Mucosa of rectum (tissue), 2 donors: ENCODE measurements at regions not wholly inside any gene's neighbourhood (a gene's known extent, or its start where the extent isn't known, plus 50 kb on each side); places are given as distances from the start of the nearest gene placed in this dataset.
"Not testable (repeated sequence)": the region's sequence is repeated elsewhere in the genome, so short reads cannot be mapped to it uniquely, and the experiment has no call there.

Experiments
- H3K27ac ChIP-seq, 2 donors: one replicate each; pipeline ENCODE4 v1.7.0; 2013; ENCODE audit warnings: inconsistent platforms in 2 of 2, low read depth in 2 of 2, low read length in 2 of 2
- H3K27me3 ChIP-seq, 2 donors: one replicate each; pipeline ENCODE4 v1.7.0; 2013; ENCODE audit warnings: low read length in 2 of 2; ENCODE audit not compliant: control insufficient read depth in 2 of 2, insufficient read depth in 2 of 2
- H3K36me3 ChIP-seq, 2 donors: one replicate each; pipeline ENCODE4 v1.7.0; 2013; ENCODE audit warnings: low read length in 2 of 2; ENCODE audit not compliant: control insufficient read depth in 2 of 2, insufficient read depth in 2 of 2
- H3K4me1 ChIP-seq, 2 donors: one replicate each; pipeline ENCODE4 v1.7.0; 2013; ENCODE audit warnings: low read length in 2 of 2, mild to moderate bottlenecking in 1 of 2; ENCODE audit not compliant: control insufficient read depth in 2 of 2, insufficient read depth in 2 of 2
- H3K4me3 ChIP-seq, 2 donors: one replicate each; pipeline ENCODE4 v1.7.0; 2013; ENCODE audit warnings: low read length in 2 of 2
- H3K9ac ChIP-seq, 2 donors: one replicate each; pipeline ENCODE4 v1.7.0; 2013; ENCODE audit warnings: low read length in 2 of 2, low read depth in 1 of 2, mild to moderate bottlenecking in 1 of 2
- H3K9me3 ChIP-seq, 2 donors: one replicate each; pipeline ENCODE4 v1.7.0; 2013; ENCODE audit warnings: low read length in 2 of 2; ENCODE audit not compliant: control insufficient read depth in 2 of 2
- donor health status: healthy.
- donor health status: Normal muscosa, but diverticular disease.

GRCh38 chr1:232732344-232732910 is 72.8 kb upstream of the MAP10 start:
- Histone ChIP-seq H3K27me3 (no peaks in the 10 kb centered on the region), H3K36me3 (no peaks in the 10 kb centered on the region), H3K4me1 (no peaks in the 10 kb centered on the region), H3K4me3 (no peak overlapping the region), H3K9me3 (no peaks in the 10 kb centered on the region), H3K9ac (no peak overlapping the region), H3K27ac (no peak overlapping the region)

- no peaks in the 10 kb centered on the region for H3K4me1 ChIP-seq
- H3K9me3 ChIP-seq, result no peaks in the 10 kb centered on the region
- no peak overlapping the region for H3K9ac ChIP-seq
- no peak overlapping the region for H3K27ac ChIP-seq
- H3K36me3 ChIP-seq, result no peaks in the 10 kb centered on the region
- H3K4me3 ChIP-seq, result no peak overlapping the region
- H3K27me3 ChIP-seq, result no peaks in the 10 kb centered on the region
Observed at GRCh38 chr1:232737917-232738316, 67.3 kb upstream of the MAP10 start.

GRCh38 chr1:232743999-232744398 is 61.2 kb upstream of the MAP10 start:
- Histone ChIP-seq H3K36me3 (no peaks in the 10 kb centered on the region), H3K27me3 (no peaks in the 10 kb centered on the region), H3K9me3 (peaks cover 3 to 6% of the 10 kb centered on the region in 2 donors), H3K4me1 (no peaks in the 10 kb centered on the region), H3K4me3 (no peak overlapping the region), H3K9ac (no peak overlapping the region), H3K27ac (no peak overlapping the region)

DNA sequence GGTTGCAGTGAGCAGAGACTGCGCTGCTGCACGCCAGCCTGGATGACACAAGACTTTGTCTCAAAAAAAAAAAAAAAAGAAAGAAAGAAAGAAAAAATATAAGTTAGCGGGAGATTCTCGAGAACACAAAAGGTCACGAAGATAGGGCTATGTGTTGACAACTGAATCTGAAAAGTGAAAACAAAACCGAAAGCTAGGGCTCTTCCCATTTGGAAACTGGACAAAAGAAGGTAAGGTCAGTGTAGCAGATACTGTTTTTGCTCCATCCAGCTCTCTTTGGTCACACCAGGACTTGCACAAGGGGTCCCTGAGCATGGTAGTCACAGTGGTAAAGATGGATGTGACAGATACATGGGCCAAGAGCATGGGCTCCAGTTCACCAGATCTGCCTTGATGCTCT is 60.4 kb upstream of the MAP10 start:
- no peaks in the 10 kb centered on the region for H3K27me3 ChIP-seq
- no peaks in the 10 kb centered on the region for H3K36me3 ChIP-seq
- H3K27ac ChIP-seq, result no peak overlapping the region
- H3K9ac ChIP-seq, result no peak overlapping the region
- H3K4me1 ChIP-seq, result no peaks in the 10 kb centered on the region
- H3K4me3 ChIP-seq, result no peak overlapping the region
- H3K9me3 ChIP-seq, result peaks cover 4 to 8% of the 10 kb centered on the region in 2 donors

- H3K4me3 ChIP-seq, H3K9ac ChIP-seq, H3K27me3 ChIP-seq, H3K36me3 ChIP-seq, H3K27ac ChIP-seq, H3K4me1 ChIP-seq: not testable (repeated sequence)
- H3K9me3 ChIP-seq, result peaks cover 8 to 10% of the 10 kb centered on the region in 2 donors
Observed at GRCh38 chr1:232745698-232746097, 59.5 kb upstream of the MAP10 start.

DNA sequence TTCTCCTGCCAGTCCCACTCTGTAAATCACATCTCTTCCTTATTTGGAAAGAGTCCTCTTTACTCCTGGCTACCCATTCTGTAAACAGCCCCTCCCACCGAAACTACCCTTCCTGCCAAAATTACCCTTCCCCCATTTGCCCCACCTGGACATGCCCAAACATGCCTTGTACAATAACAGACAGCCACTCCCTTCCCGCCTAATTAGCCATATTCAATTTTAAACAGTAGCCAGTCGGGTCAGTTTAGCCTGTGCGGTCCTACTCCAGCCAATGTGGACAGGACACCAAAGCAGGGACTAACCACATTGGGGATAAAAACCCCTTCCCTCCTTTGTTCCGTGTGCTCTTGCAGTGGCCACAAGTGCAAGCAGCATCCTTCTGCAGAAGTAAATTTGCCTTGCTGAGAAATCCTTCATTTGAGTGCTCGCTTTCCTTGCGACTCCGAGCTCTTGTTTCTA is 56.3 kb upstream of the MAP10 start:
- Histone ChIP-seq H3K4me3 (no peak overlapping the region), H3K9ac (no peak overlapping the region), H3K4me1 (no peaks in the 10 kb centered on the region), H3K9me3 (peaks cover 8 to 10% of the 10 kb centered on the region in 2 donors), H3K27me3 (no peaks in the 10 kb centered on the region), H3K36me3 (no peaks in the 10 kb centered on the region), H3K27ac (no peak overlapping the region)

- Histone ChIP-seq H3K9me3 (peaks cover 8 to 10% of the 10 kb centered on the region in 2 donors), H3K27ac (no peak overlapping the region), H3K4me3 (no peak overlapping the region)
Observed at GRCh38 chr1:232751393-232752140, 53.6 kb upstream of the MAP10 start.

GRCh38 chr1:232752365-232752764 is 52.9 kb upstream of the MAP10 start:
- H3K4me3 ChIP-seq, result no peak overlapping the region
- H3K27me3 ChIP-seq, result no peaks in the 10 kb centered on the region
- no peaks in the 10 kb centered on the region for H3K36me3 ChIP-seq
- no peaks in the 10 kb centered on the region for H3K4me1 ChIP-seq
- no peak overlapping the region for H3K9ac ChIP-seq
- no peak overlapping the region for H3K27ac ChIP-seq
- H3K9me3 ChIP-seq, result peaks cover 8 to 10% of the 10 kb centered on the region in 2 donors

More at GRCh38 chr1:232751393-232752140, 53.6 kb upstream of the MAP10 start:
- Histone ChIP-seq H3K4me1 (no peaks in the 10 kb centered on the region), H3K36me3 (no peaks in the 10 kb centered on the region), H3K9ac (no peak overlapping the region), H3K27me3 (no peaks in the 10 kb centered on the region)

DNA sequence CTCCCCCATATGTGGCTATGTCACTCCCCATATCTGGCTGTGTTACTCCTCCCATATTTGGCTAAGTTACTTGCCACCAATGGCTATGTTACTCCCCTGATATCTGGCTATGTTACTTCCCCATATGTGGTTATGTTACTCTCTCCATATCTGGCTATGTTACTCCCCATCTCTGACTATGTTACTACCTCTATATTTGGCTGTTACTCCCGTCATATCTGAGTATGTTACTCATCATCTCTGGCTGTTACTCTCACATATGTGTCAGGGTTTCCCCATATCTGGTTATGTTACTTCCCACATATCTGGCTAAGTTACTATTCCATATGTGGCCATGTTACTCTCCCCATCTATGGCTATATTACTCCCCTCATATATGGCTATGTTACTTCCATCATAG is 50.3 kb upstream of the MAP10 start:
- Histone ChIP-seq H3K9me3 (peaks cover 0 to 5% of the 10 kb centered on the region in 2 donors), H3K4me3 (no peak overlapping the region), H3K9ac (no peak overlapping the region), H3K27ac (no peak overlapping the region), H3K27me3 (no peaks in the 10 kb centered on the region), H3K36me3 (no peaks in the 10 kb centered on the region), H3K4me1 (no peaks in the 10 kb centered on the region)
